ENCODE measurements at regions not wholly inside any gene's neighbourhood (a gene's known extent, or its start where the extent isn't known, plus 50 kb on each side); places are given as distances from the start of the nearest gene placed in this dataset.
"Not testable (repeated sequence)": the region's sequence is repeated elsewhere in the genome, so short reads cannot be mapped to it uniquely, and the experiment has no call there.

GRCh38 chr16:87208968-87209367, 108.2 kb downstream of the C16orf95 start:
- not testable (repeated sequence) for TF ChIP-seq CBFB (CRISPR knock-in tag; IDR thresholded peaks at IDR 0.05; ENCODE audit: low read depth); ATF3 (CRISPR knock-in tag; conservative IDR thresholded peaks at IDR 0.05)
